ENCODE measurements at regions not wholly inside any gene's neighbourhood (a gene's known extent, or its start where the extent isn't known, plus 50 kb on each side); places are given as distances from the start of the nearest gene placed in this dataset.

GRCh38 chr5:162288647-162289296 is 221.2 kb downstream of the GABRG2 start:
- ChIA-PET CTCF (no interaction called here), POLR2A (no interaction called here)
- Histone ChIP-seq H3K27ac (ENCODE audit: low read depth in 2 of 2, low read length in 1 of 2) (no peak overlapping the region), H3K27me3 (ENCODE audit: insufficient read depth) (no peaks in the 10 kb centered on the region), H3K4me2 (no peak overlapping the region), H3K9ac (no peak overlapping the region), H3K4me1 (ENCODE audit: control insufficient read depth in 1 of 2, insufficient read depth in 2 of 2, low read depth in 1 of 2, low read length in 1 of 2) (no peaks in the 10 kb centered on the region), H4K20me1 (ENCODE audit: insufficient read depth) (no peaks in the 10 kb centered on the region), H2AFZ (ENCODE audit: low read depth) (no peak overlapping the region), H3K36me3 (replicated peaks in 1 of 2; ENCODE audit: control insufficient read depth in 1 of 2, insufficient read depth in 2 of 2, low read length in 1 of 2) (no peaks in the 10 kb centered on the region), H3K4me3 (ENCODE audit: low read depth in 2 of 2, low read length in 1 of 2) (no peak overlapping the region), H3K79me2 (ENCODE audit: insufficient read depth) (no peaks in the 10 kb centered on the region), H3K9me3 (no peaks in the 10 kb centered on the region), H3F3A (replicated peaks; ENCODE audit: insufficient read depth) (no peaks in the 10 kb centered on the region), H3K9me2 (no peaks in the 10 kb centered on the region)
- 4% methylated on average over 4 of the region's 4 CpGs for WGBS (ENCODE audit: low lambda C conversion rate)
- no peak for DNase-seq
- TF ChIP-seq MAX (IDR thresholded peaks at IDR 0.05; ENCODE audit: low read depth) (no peak), TCF12 (IDR thresholded peaks at IDR 0.05) (no peak), JUND (IDR thresholded peaks at IDR 0.05) (no peak), FOSL2 (IDR thresholded peaks at IDR 0.05; ENCODE audit: borderline replicate concordance, low read depth) (no peak), FOXM1 (IDR thresholded peaks at IDR 0.05; ENCODE audit: low read depth) (no peak), ELF1 (IDR thresholded peaks at IDR 0.05) (no peak), REST (IDR thresholded peaks at IDR 0.05; ENCODE audit: low read depth, low read length) (no peak), NFIC (IDR thresholded peaks at IDR 0.05; ENCODE audit: borderline replicate concordance) (no peak), GATA2 (CRISPR knock-in tag; IDR thresholded peaks at IDR 0.05) (no peak), EZH2phosphoT487 (IDR thresholded peaks at IDR 0.05; ENCODE audit: borderline replicate concordance, low read depth) (no peak), RXRA (IDR thresholded peaks at IDR 0.05; ENCODE audit: borderline replicate concordance, low read depth) (no peak)

GRCh38 chr5:162289489-162289888 is 221.9 kb downstream of the GABRG2 start:
- ChIA-PET POLR2A (no interaction called here), CTCF (no interaction called here)
- no peaks in the 10 kb centered on the region for H3K9me3 ChIP-seq
- no peak overlapping the region for H3K4me2 ChIP-seq
- H3K9ac ChIP-seq, result no peak overlapping the region
- H3K79me2 ChIP-seq (ENCODE audit: insufficient read depth), result no peaks in the 10 kb centered on the region
- H3K9me2 ChIP-seq, result no peaks in the 10 kb centered on the region
- no peak overlapping the region for H3K4me3 ChIP-seq (ENCODE audit: low read depth in 2 of 2, low read length in 1 of 2)
- no peaks in the 10 kb centered on the region for H3F3A ChIP-seq (replicated peaks; ENCODE audit: insufficient read depth)
- 3% methylated on average over 2 of the region's 2 CpGs for WGBS (ENCODE audit: low lambda C conversion rate)
- no peaks in the 10 kb centered on the region for H3K4me1 ChIP-seq (ENCODE audit: control insufficient read depth in 1 of 2, insufficient read depth in 2 of 2, low read depth in 1 of 2, low read length in 1 of 2)
- no peak overlapping the region for H2AFZ ChIP-seq (ENCODE audit: low read depth)
- no peaks in the 10 kb centered on the region for H4K20me1 ChIP-seq (ENCODE audit: insufficient read depth)
- H3K27me3 ChIP-seq (ENCODE audit: insufficient read depth), result no peaks in the 10 kb centered on the region
- no peak overlapping the region for H3K27ac ChIP-seq (ENCODE audit: low read depth in 2 of 2, low read length in 1 of 2)
- DNase-seq, result no peak
- no peaks in the 10 kb centered on the region for H3K36me3 ChIP-seq (replicated peaks in 1 of 2; ENCODE audit: control insufficient read depth in 1 of 2, insufficient read depth in 2 of 2, low read length in 1 of 2)
- TF ChIP-seq POLR2AphosphoS5 (IDR thresholded peaks at IDR 0.05; ENCODE audit: low read depth, low read length) (no peak), TAF1 (IDR thresholded peaks at IDR 0.05; ENCODE audit: borderline replicate concordance, low read depth, low read length) (no peak), RFX5 (IDR thresholded peaks at IDR 0.05; ENCODE audit: low read length) (no peak), TCF12 (IDR thresholded peaks at IDR 0.05) (no peak), GATA2 (CRISPR knock-in tag; IDR thresholded peaks at IDR 0.05) (no peak), MXI1 (IDR thresholded peaks at IDR 0.05; ENCODE audit: low read depth, low read length) (no peak), RAD21 (IDR thresholded peaks at IDR 0.05; ENCODE audit: low read length) (no peak), YY1 (IDR thresholded peaks at IDR 0.05; ENCODE audit: low read depth) (no peak), IRF3 (IDR thresholded peaks at IDR 0.05; ENCODE audit: low read depth, low read length) (no peak), PBX3 (IDR thresholded peaks at IDR 0.05) (no peak), FOSL2 (IDR thresholded peaks at IDR 0.05; ENCODE audit: borderline replicate concordance, low read depth) (no peak), ELF1 (IDR thresholded peaks at IDR 0.05) (no peak), REST (IDR thresholded peaks at IDR 0.05; ENCODE audit: low read depth, low read length) (no peak)

Data from SK-N-SH (cell line).